ENCODE measurements at regions not wholly inside any gene's neighbourhood (a gene's known extent, or its start where the extent isn't known, plus 50 kb on each side); places are given as distances from the start of the nearest gene placed in this dataset.

DNA sequence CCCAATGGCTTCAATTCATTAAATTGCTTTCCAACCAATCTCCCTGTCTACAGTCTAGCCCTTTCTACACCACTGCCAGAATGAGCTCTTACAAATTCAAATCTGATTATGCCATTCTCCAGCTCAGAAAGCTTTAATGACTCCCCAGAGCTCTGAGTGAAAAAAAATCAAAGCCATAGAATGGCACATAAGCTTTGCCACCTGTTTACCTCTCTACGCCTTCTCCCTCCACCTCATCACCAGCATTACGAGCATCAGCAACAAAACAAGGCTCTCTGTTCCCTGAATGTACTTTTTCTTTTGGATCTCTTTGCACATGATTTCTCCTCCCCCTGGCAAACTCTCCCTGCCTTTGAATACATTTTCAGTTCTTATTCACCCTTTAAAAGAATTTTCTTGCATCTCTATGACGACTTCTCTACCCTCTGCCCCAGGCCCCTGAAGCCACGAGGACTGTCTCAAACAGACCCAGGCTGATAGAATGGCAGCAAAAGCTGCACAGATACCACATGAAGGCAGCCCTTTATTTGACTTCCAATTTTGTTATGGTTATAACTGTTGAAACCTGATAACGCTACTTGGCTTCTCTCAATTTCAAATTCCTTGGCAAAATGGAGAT, 516.0 kb downstream of the PCDH7 start:
- Histone ChIP-seq H3K4me1 (no peaks in the 10 kb centered on the region), H3K27me3 (no peaks in the 10 kb centered on the region), H3K36me3 (no peaks in the 10 kb centered on the region), H3K27ac (no peak overlapping the region), H3K4me3 (no peak overlapping the region), H3K9me3 (no peaks in the 10 kb centered on the region)
- no peak for ATAC-seq
- intact Hi-C loops (cut with DNase I; ENCODE audit: low total_unique reads) (no loop called here), in situ Hi-C loops (cut with MboI; ENCODE audit: low sequenced_read_pairs in 4 of 4) (no loop called here)
- TF ChIP-seq, protein P1, sequence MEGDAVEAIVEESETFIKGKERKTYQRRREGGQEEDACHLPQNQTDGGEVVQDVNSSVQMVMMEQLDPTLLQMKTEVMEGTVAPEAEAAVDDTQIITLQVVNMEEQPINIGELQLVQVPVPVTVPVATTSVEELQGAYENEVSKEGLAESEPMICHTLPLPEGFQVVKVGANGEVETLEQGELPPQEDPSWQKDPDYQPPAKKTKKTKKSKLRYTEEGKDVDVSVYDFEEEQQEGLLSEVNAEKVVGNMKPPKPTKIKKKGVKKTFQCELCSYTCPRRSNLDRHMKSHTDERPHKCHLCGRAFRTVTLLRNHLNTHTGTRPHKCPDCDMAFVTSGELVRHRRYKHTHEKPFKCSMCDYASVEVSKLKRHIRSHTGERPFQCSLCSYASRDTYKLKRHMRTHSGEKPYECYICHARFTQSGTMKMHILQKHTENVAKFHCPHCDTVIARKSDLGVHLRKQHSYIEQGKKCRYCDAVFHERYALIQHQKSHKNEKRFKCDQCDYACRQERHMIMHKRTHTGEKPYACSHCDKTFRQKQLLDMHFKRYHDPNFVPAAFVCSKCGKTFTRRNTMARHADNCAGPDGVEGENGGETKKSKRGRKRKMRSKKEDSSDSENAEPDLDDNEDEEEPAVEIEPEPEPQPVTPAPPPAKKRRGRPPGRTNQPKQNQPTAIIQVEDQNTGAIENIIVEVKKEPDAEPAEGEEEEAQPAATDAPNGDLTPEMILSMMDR (IDR thresholded peaks at IDR 0.05 in 4 of 5, conservative IDR thresholded peaks at IDR 0.05 in 1 of 5) = no peak
- TF ChIP-seq POLR2A (IDR thresholded peaks at IDR 0.05) = no peak
- no peak for DNase-seq

DNA sequence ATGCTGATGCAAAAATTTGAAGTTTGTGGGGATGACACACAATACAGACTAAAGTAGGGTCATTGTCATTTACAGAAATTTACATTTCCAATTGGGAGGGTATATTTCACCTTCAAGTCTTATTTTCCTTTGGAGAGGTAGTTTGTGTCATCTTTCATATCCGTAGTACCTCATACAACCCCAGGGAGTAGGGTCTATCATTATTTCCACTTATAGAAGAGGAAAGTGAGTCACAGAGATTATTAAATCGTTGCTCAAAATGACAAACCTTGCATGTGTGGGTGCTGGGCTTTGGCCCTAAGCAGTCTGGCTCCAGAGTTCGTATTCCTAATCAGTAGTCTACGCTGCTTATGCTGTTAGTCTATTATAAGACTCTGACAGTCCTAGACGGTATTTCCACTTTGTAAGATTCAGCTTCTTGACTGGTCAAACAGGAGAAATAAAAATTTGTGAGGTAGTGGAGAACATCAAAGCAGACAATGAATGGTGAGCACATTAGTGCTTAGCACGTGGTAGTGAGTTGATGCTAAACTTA, 516.5 kb downstream of the PCDH7 start:
- intact Hi-C loops (cut with DNase I; ENCODE audit: low total_unique reads) (no loop called here), in situ Hi-C loops (cut with MboI; ENCODE audit: low sequenced_read_pairs in 4 of 4) (no loop called here)
- TF ChIP-seq POLR2A (IDR thresholded peaks at IDR 0.05) = no peak
- TF ChIP-seq, protein P1 (IDR thresholded peaks at IDR 0.05 in 4 of 5, conservative IDR thresholded peaks at IDR 0.05 in 1 of 5) = no peak
- ATAC-seq (no peak), DNase-seq (no peak)
- H3K27ac ChIP-seq = no peak overlapping the region
- no peaks in the 10 kb centered on the region for H3K4me1 ChIP-seq
- no peaks in the 10 kb centered on the region for H3K9me3 ChIP-seq
- no peak overlapping the region for H3K4me3 ChIP-seq
- H3K27me3 ChIP-seq = no peaks in the 10 kb centered on the region
- H3K36me3 ChIP-seq = no peaks in the 10 kb centered on the region

DNA sequence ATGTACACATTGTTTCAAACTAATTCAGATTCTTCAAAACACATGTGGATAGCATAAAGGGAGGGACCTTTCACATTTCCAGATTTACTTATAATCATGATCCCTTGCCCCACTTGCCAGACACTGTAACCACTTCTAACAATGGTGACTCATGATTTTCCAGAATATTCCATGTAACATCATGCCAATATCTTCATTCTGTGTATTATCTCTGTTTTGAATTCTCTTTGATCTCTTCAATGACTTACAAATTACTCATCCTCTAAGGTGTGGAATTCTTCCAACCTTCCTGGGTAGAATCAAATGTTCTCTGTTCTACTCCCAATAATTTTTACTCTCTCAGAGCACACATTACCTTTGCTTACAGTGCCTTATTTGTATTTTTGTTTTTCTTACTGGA, 517.1 kb downstream of the PCDH7 start:
- Histone ChIP-seq H3K36me3 (no peaks in the 10 kb centered on the region), H3K4me3 (no peak overlapping the region), H3K4me1 (no peaks in the 10 kb centered on the region), H3K27ac (no peak overlapping the region), H3K27me3 (no peaks in the 10 kb centered on the region), H3K9me3 (no peaks in the 10 kb centered on the region)
- DNase-seq (no peak), ATAC-seq (no peak)
- intact Hi-C loops (cut with DNase I; ENCODE audit: low total_unique reads) = no loop called here
- TF ChIP-seq, protein P1 (IDR thresholded peaks at IDR 0.05 in 4 of 5, conservative IDR thresholded peaks at IDR 0.05 in 1 of 5) = no peak
- no peak for TF ChIP-seq POLR2A (IDR thresholded peaks at IDR 0.05)
- in situ Hi-C loops (cut with MboI; ENCODE audit: low sequenced_read_pairs in 4 of 4) = no loop called here

DNA sequence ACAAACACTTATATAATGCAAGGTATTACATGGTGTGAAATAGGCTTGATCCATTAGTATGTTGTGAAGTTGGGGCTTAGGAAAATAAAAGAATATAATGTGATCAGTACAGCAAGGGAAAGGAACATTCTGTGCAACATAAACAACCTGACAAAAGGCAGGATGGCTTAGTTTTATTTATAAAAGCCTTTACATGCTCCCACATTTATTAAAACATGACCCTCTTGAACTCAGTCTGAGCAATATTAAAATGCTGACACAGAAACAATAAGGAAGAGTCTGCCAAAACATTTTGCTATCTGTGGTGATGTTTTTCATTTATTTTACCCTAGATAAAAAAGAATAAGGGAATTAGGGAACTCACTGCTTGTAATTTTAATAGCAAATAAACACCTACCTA, 519.7 kb downstream of the PCDH7 start:
- Histone ChIP-seq H3K4me1 (no peaks in the 10 kb centered on the region), H3K27ac (no peak overlapping the region), H3K9me3 (no peaks in the 10 kb centered on the region), H3K4me3 (no peak overlapping the region), H3K36me3 (no peaks in the 10 kb centered on the region), H3K27me3 (no peaks in the 10 kb centered on the region)
- no peak for TF ChIP-seq POLR2A (IDR thresholded peaks at IDR 0.05)
- TF ChIP-seq, protein P1 (IDR thresholded peaks at IDR 0.05 in 4 of 5, conservative IDR thresholded peaks at IDR 0.05 in 1 of 5) = no peak
- intact Hi-C loops (cut with DNase I; ENCODE audit: low total_unique reads) = no loop called here
- DNase-seq = no peak
- in situ Hi-C loops (cut with MboI; ENCODE audit: low sequenced_read_pairs in 4 of 4) = no loop called here
- no peak for ATAC-seq
